ENCODE measurements at regions not wholly inside any gene's neighbourhood (a gene's known extent, or its start where the extent isn't known, plus 50 kb on each side); places are given as distances from the start of the nearest gene placed in this dataset.

DNA sequence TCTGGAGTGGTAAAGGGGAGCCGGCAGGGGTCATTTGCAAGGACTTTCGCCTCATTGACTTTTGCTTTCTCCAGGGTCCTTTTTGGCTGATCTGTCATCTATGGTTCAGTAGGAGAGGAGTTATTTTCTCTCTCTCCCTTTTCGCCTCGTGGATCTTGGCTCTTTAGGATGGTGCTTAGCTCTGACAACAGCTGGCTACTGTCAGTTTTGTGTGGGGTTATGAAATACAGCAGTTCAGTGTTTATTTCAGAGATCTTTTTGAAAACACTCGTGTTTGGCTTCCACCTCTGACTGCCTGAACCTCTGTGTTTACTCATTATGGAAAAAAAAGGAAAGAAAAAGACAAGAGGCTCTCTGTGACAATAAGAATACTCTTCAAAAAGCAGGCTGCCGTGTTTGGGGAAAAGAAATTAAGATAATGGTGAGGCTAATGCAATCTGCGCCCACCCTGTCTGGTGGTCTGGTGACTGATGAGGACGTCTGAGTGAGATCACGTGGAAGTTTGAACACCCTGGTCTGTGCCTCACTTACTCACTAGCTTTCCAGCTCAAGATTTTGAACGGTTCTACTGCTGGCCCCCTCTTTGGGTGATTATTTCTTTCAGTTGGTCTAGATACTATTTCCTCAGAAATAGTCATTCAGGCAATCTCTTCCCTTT lies 567.7 kb downstream of the CAAP1 start:
- TF ChIP-seq, protein P1, sequence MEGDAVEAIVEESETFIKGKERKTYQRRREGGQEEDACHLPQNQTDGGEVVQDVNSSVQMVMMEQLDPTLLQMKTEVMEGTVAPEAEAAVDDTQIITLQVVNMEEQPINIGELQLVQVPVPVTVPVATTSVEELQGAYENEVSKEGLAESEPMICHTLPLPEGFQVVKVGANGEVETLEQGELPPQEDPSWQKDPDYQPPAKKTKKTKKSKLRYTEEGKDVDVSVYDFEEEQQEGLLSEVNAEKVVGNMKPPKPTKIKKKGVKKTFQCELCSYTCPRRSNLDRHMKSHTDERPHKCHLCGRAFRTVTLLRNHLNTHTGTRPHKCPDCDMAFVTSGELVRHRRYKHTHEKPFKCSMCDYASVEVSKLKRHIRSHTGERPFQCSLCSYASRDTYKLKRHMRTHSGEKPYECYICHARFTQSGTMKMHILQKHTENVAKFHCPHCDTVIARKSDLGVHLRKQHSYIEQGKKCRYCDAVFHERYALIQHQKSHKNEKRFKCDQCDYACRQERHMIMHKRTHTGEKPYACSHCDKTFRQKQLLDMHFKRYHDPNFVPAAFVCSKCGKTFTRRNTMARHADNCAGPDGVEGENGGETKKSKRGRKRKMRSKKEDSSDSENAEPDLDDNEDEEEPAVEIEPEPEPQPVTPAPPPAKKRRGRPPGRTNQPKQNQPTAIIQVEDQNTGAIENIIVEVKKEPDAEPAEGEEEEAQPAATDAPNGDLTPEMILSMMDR (IDR thresholded peaks at IDR 0.05; ENCODE audit: control extremely low read depth in 1 of 3, insufficient read depth in 1 of 3, low read depth in 1 of 3, low read length in 3 of 3), result no peak
- no peak for TF ChIP-seq EGR1 (IDR thresholded peaks at IDR 0.05; ENCODE audit: borderline replicate concordance, low read depth, low read length)
- TF ChIP-seq POLR2A (IDR thresholded peaks at IDR 0.05; ENCODE audit: control extremely low read depth in 1 of 2, low read depth in 2 of 2, low read length in 2 of 2), result no peak
- no peak for TF ChIP-seq YY1 (IDR thresholded peaks at IDR 0.05; ENCODE audit: low read depth, low read length)
- TF ChIP-seq, protein P2, sequence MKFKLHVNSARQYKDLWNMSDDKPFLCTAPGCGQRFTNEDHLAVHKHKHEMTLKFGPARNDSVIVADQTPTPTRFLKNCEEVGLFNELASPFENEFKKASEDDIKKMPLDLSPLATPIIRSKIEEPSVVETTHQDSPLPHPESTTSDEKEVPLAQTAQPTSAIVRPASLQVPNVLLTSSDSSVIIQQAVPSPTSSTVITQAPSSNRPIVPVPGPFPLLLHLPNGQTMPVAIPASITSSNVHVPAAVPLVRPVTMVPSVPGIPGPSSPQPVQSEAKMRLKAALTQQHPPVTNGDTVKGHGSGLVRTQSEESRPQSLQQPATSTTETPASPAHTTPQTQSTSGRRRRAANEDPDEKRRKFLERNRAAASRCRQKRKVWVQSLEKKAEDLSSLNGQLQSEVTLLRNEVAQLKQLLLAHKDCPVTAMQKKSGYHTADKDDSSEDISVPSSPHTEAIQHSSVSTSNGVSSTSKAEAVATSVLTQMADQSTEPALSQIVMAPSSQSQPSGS (IDR thresholded peaks at IDR 0.05; ENCODE audit: low read length), result no peak
- TF ChIP-seq POLR2AphosphoS5 (IDR thresholded peaks at IDR 0.05; ENCODE audit: low read depth, low read length), result no peak
- TF ChIP-seq CREB1 (IDR thresholded peaks at IDR 0.05), result no peak
- no peak for TF ChIP-seq EP300 (IDR thresholded peaks at IDR 0.05; ENCODE audit: borderline replicate concordance in 1 of 2, low read depth in 2 of 2, low read length in 2 of 2)
- TF ChIP-seq GTF2F1 (IDR thresholded peaks at IDR 0.05; ENCODE audit: borderline replicate concordance, low read depth, low read length), result no peak
- TF ChIP-seq CHD2 (IDR thresholded peaks at IDR 0.05; ENCODE audit: low read length), result no peak
- no peak for TF ChIP-seq TAF1 (IDR thresholded peaks at IDR 0.05; ENCODE audit: low read depth, low read length)
- no peak for TF ChIP-seq RBBP5 (IDR thresholded peaks at IDR 0.05; ENCODE audit: borderline replicate concordance, low read depth, low read length)
- no peak for TF ChIP-seq EZH2 (IDR thresholded peaks at IDR 0.05; ENCODE audit: low read depth, low read length, severe bottlenecking)
- TF ChIP-seq ASH2L (IDR thresholded peaks at IDR 0.05; ENCODE audit: low read length), result no peak
